Upper lobe of left lung (tissue), 4 donors: ENCODE measurements at regions not wholly inside any gene's neighbourhood (a gene's known extent, or its start where the extent isn't known, plus 50 kb on each side); places are given as distances from the start of the nearest gene placed in this dataset.

Experiments
- EP300 ChIP-seq, 4 donors: sonication (generic); formaldehyde crosslinking; IDR thresholded peaks; one replicate each; pipeline ENCODE4 v1.5.1; 2017; ENCODE audit warnings: antibody characterized with exemption in 4 of 4, control low read depth in 2 of 4
- POLR2A ChIP-seq, 4 donors: fragments of 450-650 bp; IDR thresholded peaks; one replicate each; pipeline ENCODE4 v1.5.1; 2016 to 2017; ENCODE audit warnings: antibody characterized with exemption in 4 of 4, mild to moderate bottlenecking in 2 of 4
- POLR2AphosphoS5 ChIP-seq, 2 donors: sonication (generic); formaldehyde crosslinking; IDR thresholded peaks; one replicate each; pipeline ENCODE4 v1.5.1; 2017; ENCODE audit warnings: antibody characterized with exemption in 2 of 2
- TF ChIP-seq, protein P1 (sequence below), 6 experiments: fragments of 450-650 bp in 4 of 6; fragments of 200-600 bp in 2 of 6; sonication (generic) in 2 of 6; IDR thresholded peaks; one replicate each; pipeline ENCODE4 v1.5.1; 2016 to 2019; ENCODE audit warnings: antibody characterized with exemption in 6 of 6

DNA sequence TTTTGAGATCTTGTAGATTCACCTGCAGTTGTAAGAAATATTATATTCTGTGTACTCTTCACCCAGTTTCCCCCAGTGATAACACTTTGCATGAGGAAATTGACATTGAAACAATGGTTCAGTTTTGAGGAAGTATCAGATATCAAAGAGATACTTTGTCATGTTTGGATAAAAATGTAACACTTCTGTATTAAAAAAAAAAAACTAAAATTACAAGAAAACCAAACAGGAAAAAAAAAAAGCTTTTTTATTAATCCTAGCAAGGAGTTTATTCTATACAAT, 204.0 kb downstream of the ARL4C start:
- TF ChIP-seq, protein P1, sequence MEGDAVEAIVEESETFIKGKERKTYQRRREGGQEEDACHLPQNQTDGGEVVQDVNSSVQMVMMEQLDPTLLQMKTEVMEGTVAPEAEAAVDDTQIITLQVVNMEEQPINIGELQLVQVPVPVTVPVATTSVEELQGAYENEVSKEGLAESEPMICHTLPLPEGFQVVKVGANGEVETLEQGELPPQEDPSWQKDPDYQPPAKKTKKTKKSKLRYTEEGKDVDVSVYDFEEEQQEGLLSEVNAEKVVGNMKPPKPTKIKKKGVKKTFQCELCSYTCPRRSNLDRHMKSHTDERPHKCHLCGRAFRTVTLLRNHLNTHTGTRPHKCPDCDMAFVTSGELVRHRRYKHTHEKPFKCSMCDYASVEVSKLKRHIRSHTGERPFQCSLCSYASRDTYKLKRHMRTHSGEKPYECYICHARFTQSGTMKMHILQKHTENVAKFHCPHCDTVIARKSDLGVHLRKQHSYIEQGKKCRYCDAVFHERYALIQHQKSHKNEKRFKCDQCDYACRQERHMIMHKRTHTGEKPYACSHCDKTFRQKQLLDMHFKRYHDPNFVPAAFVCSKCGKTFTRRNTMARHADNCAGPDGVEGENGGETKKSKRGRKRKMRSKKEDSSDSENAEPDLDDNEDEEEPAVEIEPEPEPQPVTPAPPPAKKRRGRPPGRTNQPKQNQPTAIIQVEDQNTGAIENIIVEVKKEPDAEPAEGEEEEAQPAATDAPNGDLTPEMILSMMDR (IDR thresholded peaks at IDR 0.05), result no peak
- TF ChIP-seq EP300 (IDR thresholded peaks at IDR 0.05) (no peak), POLR2A (IDR thresholded peaks at IDR 0.05) (no peak), POLR2AphosphoS5 (IDR thresholded peaks at IDR 0.05) (no peak)
